Left ventricle myocardium inferior (tissue), 1 donor: ENCODE measurements at regions not wholly inside any gene's neighbourhood (a gene's known extent, or its start where the extent isn't known, plus 50 kb on each side); places are given as distances from the start of the nearest gene placed in this dataset.

Experiments used
- DNase-seq: peaks from one replicate; pipeline ENCODE4 v3.0.0-alpha.2; 2020
- H3K27ac ChIP-seq: fragments of 200-600 bp; replicated peaks from 2 replicates; pipeline ENCODE4 v1.8.0; 2021
- H3K27me3 ChIP-seq: fragments of 200-600 bp; 2 replicates; pipeline ENCODE4 v1.8.0; 2021; ENCODE audit warnings: low read depth
- H3K36me3 ChIP-seq: fragments of 200-600 bp; 2 replicates; pipeline ENCODE4 v1.8.0; 2021
- H3K4me1 ChIP-seq: fragments of 200-600 bp; 2 replicates; pipeline ENCODE4 v1.8.0; 2021
- H3K4me3 ChIP-seq: fragments of 200-600 bp; 2 replicates; pipeline ENCODE4 v1.8.0; 2021; ENCODE audit warnings: mild to moderate bottlenecking, moderate library complexity
- H3K9me3 ChIP-seq: fragments of 200-600 bp; replicated peaks from 2 replicates; pipeline ENCODE4 v1.8.0; 2021
- CTCF ChIP-seq: fragments of 200-600 bp; IDR thresholded peaks from 2 replicates; pipeline ENCODE4 v1.8.0; 2021; ENCODE audit warnings: antibody characterized with exemption, mild to moderate bottlenecking, borderline replicate concordance
- intact Hi-C: fragments of 100-400 bp; cut with micrococcal nuclease; formaldehyde crosslinking; loops from one replicate; pipeline ENCODE4 v1.11.0; 2022
- donor health status: DM: no; HTN: yes; CAD: no; lungs with severe emphysema.

- H3K4me1 ChIP-seq = no peaks in the 10 kb centered on the region
- no peak for TF ChIP-seq CTCF
- peaks cover 3% of the 10 kb centered on the region for H3K9me3 ChIP-seq
- no peaks in the 10 kb centered on the region for H3K36me3 ChIP-seq
- intact Hi-C loops = loop anchor here (10.0 kb wide), 1 partner anchor 50 kb away; no protein-coding TSS in a partner anchor
- no peak overlapping the region for H3K27ac ChIP-seq
- no peak for DNase-seq
- no peaks in the 10 kb centered on the region for H3K27me3 ChIP-seq
- no peak overlapping the region for H3K4me3 ChIP-seq
Measured at GRCh38 chr18:41075212-41075611, 879.8 kb upstream of the PIK3C3 start.

- Histone ChIP-seq H3K9me3 (peaks cover 3% of the 10 kb centered on the region), H3K4me3 (no peak overlapping the region), H3K36me3 (no peaks in the 10 kb centered on the region), H3K27me3 (no peaks in the 10 kb centered on the region), H3K4me1 (no peaks in the 10 kb centered on the region), H3K27ac (no peak overlapping the region)
- intact Hi-C loops = loop anchor here (10.0 kb wide), 1 partner anchor 51 kb away; no protein-coding TSS in a partner anchor
- TF ChIP-seq CTCF = no peak
- no peak for DNase-seq
Measured at GRCh38 chr18:41073372-41073954, 881.6 kb upstream of the PIK3C3 start.

GRCh38 chr18:41072946-41073345 is 882.1 kb upstream of the PIK3C3 start:
- no peak overlapping the region for H3K27ac ChIP-seq
- peaks cover 3% of the 10 kb centered on the region for H3K9me3 ChIP-seq
- no peaks in the 10 kb centered on the region for H3K4me1 ChIP-seq
- no peak for DNase-seq
- no peaks in the 10 kb centered on the region for H3K36me3 ChIP-seq
- H3K4me3 ChIP-seq = no peak overlapping the region
- intact Hi-C loops = loop anchor here (10.0 kb wide), 1 partner anchor 52 kb away; no protein-coding TSS in a partner anchor
- no peak for TF ChIP-seq CTCF
- H3K27me3 ChIP-seq = no peaks in the 10 kb centered on the region

GRCh38 chr18:41071826-41072225 is 883.2 kb upstream of the PIK3C3 start:
- TF ChIP-seq CTCF = no peak
- no peak overlapping the region for H3K4me3 ChIP-seq
- H3K9me3 ChIP-seq = peaks cover 3% of the 10 kb centered on the region
- no peaks in the 10 kb centered on the region for H3K27me3 ChIP-seq
- H3K4me1 ChIP-seq = no peaks in the 10 kb centered on the region
- intact Hi-C loops = loop anchor here (10.0 kb wide), 1 partner anchor 53 kb away; no protein-coding TSS in a partner anchor
- no peak overlapping the region for H3K27ac ChIP-seq
- no peaks in the 10 kb centered on the region for H3K36me3 ChIP-seq
- DNase-seq = no peak

- H3K27ac ChIP-seq = no peak overlapping the region
- H3K36me3 ChIP-seq = no peaks in the 10 kb centered on the region
- no peaks in the 10 kb centered on the region for H3K27me3 ChIP-seq
- DNase-seq = no peak
- H3K4me1 ChIP-seq = no peaks in the 10 kb centered on the region
- no peak for TF ChIP-seq CTCF
- peaks cover 3% of the 10 kb centered on the region for H3K9me3 ChIP-seq
- intact Hi-C loops = no loop called here
- no peak overlapping the region for H3K4me3 ChIP-seq
Measured at GRCh38 chr18:41069167-41069566, 885.9 kb upstream of the PIK3C3 start.
